ENCODE measurements at regions not wholly inside any gene's neighbourhood (a gene's known extent, or its start where the extent isn't known, plus 50 kb on each side); places are given as distances from the start of the nearest gene placed in this dataset.

- H3K27me3 Mint-ChIP-seq, result peaks cover 6% of the 10 kb centered on the region
- no peak overlapping the region for H3K9ac ChIP-seq (ENCODE audit: low read length)
- H3K27me3 ChIP-seq (replicated peaks in 1 of 4; ENCODE audit: control extremely low read depth in 1 of 4, control insufficient read depth in 3 of 4, insufficient read depth in 4 of 4, low read length in 3 of 4), result no peaks in the 10 kb centered on the region
- no peaks in the 10 kb centered on the region for H3K4me1 Mint-ChIP-seq
- ChIA-PET CTCF (no interaction called here), POLR2A (no interaction called here)
- TF ChIP-seq EZH2 (IDR thresholded peaks at IDR 0.05; ENCODE audit: borderline replicate concordance, insufficient read depth, low read depth, low read length, poor library complexity, severe bottlenecking), result no peak
- no peak for TF ChIP-seq CTCF (IDR thresholded peaks at IDR 0.05)
- H3K79me2 ChIP-seq (ENCODE audit: control insufficient read depth, insufficient read depth, low read length), result no peaks in the 10 kb centered on the region
- no peak overlapping the region for H3K27ac ChIP-seq (ENCODE audit: low read length in 2 of 2)
- intact Hi-C loops (cut with micrococcal nuclease), result no loop called here
- no peaks in the 10 kb centered on the region for H3K9me3 Mint-ChIP-seq (ENCODE audit: insufficient read depth)
- H4K20me1 ChIP-seq (ENCODE audit: control insufficient read depth, insufficient read depth, low read length, poor library complexity, severe bottlenecking), result no peaks in the 10 kb centered on the region
- H3K4me2 ChIP-seq (replicated peaks; ENCODE audit: low read depth, low read length, poor library complexity, severe bottlenecking), result no peak overlapping the region
- H3K4me1 ChIP-seq (ENCODE audit: control insufficient read depth in 2 of 2, insufficient read depth in 2 of 2, low read length in 2 of 2), result no peaks in the 10 kb centered on the region
- no peak overlapping the region for H3K4me3 ChIP-seq (ENCODE audit: control extremely low read depth in 1 of 5, extremely low read depth in 1 of 5, insufficient read depth in 1 of 5, low read depth in 2 of 5, low read length in 4 of 5)
- no peaks in the 10 kb centered on the region for H3K9me3 ChIP-seq (ENCODE audit: control extremely low read depth in 1 of 3, control insufficient read depth in 2 of 3, insufficient read depth in 1 of 3, low read length in 2 of 3)
- H3K36me3 ChIP-seq (replicated peaks in 1 of 2; ENCODE audit: control extremely low read depth in 1 of 2, control insufficient read depth in 1 of 2, extremely low read depth in 1 of 2, insufficient read depth in 2 of 2, low read length in 1 of 2), result no peaks in the 10 kb centered on the region
- no peak overlapping the region for H2AFZ ChIP-seq (ENCODE audit: insufficient read depth, low read depth, low read length, poor library complexity, severe bottlenecking)
- H3K27ac Mint-ChIP-seq, result no peak overlapping the region
- H3K4me3 Mint-ChIP-seq, result no peak overlapping the region
- ATAC-seq (ENCODE audit: low read depth), result no peak
- WGBS (ENCODE audit: insufficient coverage), result 87% methylated on average over 3 of the region's 4 CpGs
- DNase-seq, result no peak
These were observed 117.2 kb upstream of the KCNMB2 start for GRCh38 chr3:178419071-178419470.

DNA sequence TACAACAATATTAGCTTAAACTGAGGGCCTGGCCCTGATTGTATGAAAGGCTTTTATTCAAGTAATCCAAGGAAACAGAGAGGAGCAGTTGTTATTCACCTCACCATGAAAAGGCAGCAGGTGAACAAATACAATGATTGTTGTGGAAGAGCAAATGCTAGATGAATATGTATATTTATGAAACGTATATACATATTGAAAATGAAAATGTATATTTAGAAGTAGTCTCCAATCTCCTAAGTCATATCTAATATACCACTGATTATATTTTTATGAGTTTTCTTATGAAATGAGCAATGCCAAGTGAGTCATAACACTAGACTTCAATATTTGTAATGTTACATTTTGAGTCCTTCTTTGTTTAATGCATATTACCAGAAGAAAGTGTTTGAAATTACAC lies 116.2 kb upstream of the KCNMB2 start:
- CTCF ChIA-PET, result no interaction called here
- Histone ChIP-seq H3K9me3 (ENCODE audit: control extremely low read depth in 1 of 3, control insufficient read depth in 2 of 3, insufficient read depth in 1 of 3, low read length in 2 of 3) (no peaks in the 10 kb centered on the region), H3K27me3 (replicated peaks in 1 of 4; ENCODE audit: control extremely low read depth in 1 of 4, control insufficient read depth in 3 of 4, insufficient read depth in 4 of 4, low read length in 3 of 4) (no peaks in the 10 kb centered on the region), H3K4me3 (ENCODE audit: control extremely low read depth in 1 of 5, extremely low read depth in 1 of 5, insufficient read depth in 1 of 5, low read depth in 2 of 5, low read length in 4 of 5) (no peak overlapping the region), H3K27ac (ENCODE audit: low read length in 2 of 2) (no peak overlapping the region), H3K9ac (ENCODE audit: low read length) (no peak overlapping the region), H3K4me2 (replicated peaks; ENCODE audit: low read depth, low read length, poor library complexity, severe bottlenecking) (no peak overlapping the region), H2AFZ (ENCODE audit: insufficient read depth, low read depth, low read length, poor library complexity, severe bottlenecking) (no peak overlapping the region), H3K79me2 (ENCODE audit: control insufficient read depth, insufficient read depth, low read length) (no peaks in the 10 kb centered on the region), H3K36me3 (replicated peaks in 1 of 2; ENCODE audit: control extremely low read depth in 1 of 2, control insufficient read depth in 1 of 2, extremely low read depth in 1 of 2, insufficient read depth in 2 of 2, low read length in 1 of 2) (no peaks in the 10 kb centered on the region), H3K4me1 (ENCODE audit: control insufficient read depth in 2 of 2, insufficient read depth in 2 of 2, low read length in 2 of 2) (no peaks in the 10 kb centered on the region), H4K20me1 (ENCODE audit: control insufficient read depth, insufficient read depth, low read length, poor library complexity, severe bottlenecking) (no peaks in the 10 kb centered on the region)
- Mint-ChIP-seq H3K4me3 (no peak overlapping the region), H3K4me1 (no peaks in the 10 kb centered on the region), H3K9me3 (ENCODE audit: insufficient read depth) (no peaks in the 10 kb centered on the region), H3K27me3 (peaks cover 6% of the 10 kb centered on the region), H3K27ac (no peak overlapping the region)
- no peak for ATAC-seq (ENCODE audit: low read depth)
- intact Hi-C loops (cut with micrococcal nuclease), result no loop called here
- WGBS (ENCODE audit: insufficient coverage), result no CpG with 5 or more reads among the region's 1 CpG
- TF ChIP-seq EZH2 (IDR thresholded peaks at IDR 0.05; ENCODE audit: borderline replicate concordance, insufficient read depth, low read depth, low read length, poor library complexity, severe bottlenecking) (no peak), CTCF (IDR thresholded peaks at IDR 0.05) (no peak)
- POLR2A ChIA-PET, result no interaction called here
- DNase-seq, result no peak
